Kidney epithelial cell (primary cell): ENCODE measurements at regions not wholly inside any gene's neighbourhood (a gene's known extent, or its start where the extent isn't known, plus 50 kb on each side); places are given as distances from the start of the nearest gene placed in this dataset.

Source experiments
- DNase-seq: peaks from one replicate; pipeline ENCODE4 v3.0.0-alpha.2; 2010; ENCODE audit warnings: low read depth
- H3K27me3 ChIP-seq: 2 replicates; pipeline ENCODE4 v1.6.0; 2011; ENCODE audit warnings: low read length; ENCODE audit not compliant: control insufficient read depth, insufficient read depth
- H3K36me3 ChIP-seq: 2 replicates; pipeline ENCODE4 v1.5.1; 2011; ENCODE audit warnings: low read length; ENCODE audit not compliant: control insufficient read depth, insufficient read depth
- H3K4me3 ChIP-seq: 2 replicates; pipeline ENCODE4 v1.5.1; 2011; ENCODE audit warnings: low read depth, mild to moderate bottlenecking, control low read depth, low read length
- CTCF ChIP-seq: IDR thresholded peaks from 2 replicates; pipeline ENCODE4 v1.5.1; 2011; ENCODE audit warnings: mild to moderate bottlenecking, moderate library complexity, low read length, control low read depth, inconsistent platforms; ENCODE audit not compliant: insufficient read depth, poor library complexity, severe bottlenecking

GRCh38 chr4:180101348-180102083, 2141.7 kb upstream of the TENM3 start:
- DNase-seq: no peak
- TF ChIP-seq CTCF: no peak
- no peaks in the 10 kb centered on the region for H3K36me3 ChIP-seq
- no peaks in the 10 kb centered on the region for H3K27me3 ChIP-seq
- no peak overlapping the region for H3K4me3 ChIP-seq

- no peak overlapping the region for H3K4me3 ChIP-seq
- H3K27me3 ChIP-seq: no peaks in the 10 kb centered on the region
- no peak for DNase-seq
- H3K36me3 ChIP-seq: no peaks in the 10 kb centered on the region
- TF ChIP-seq CTCF: no peak
These were observed 2139.4 kb upstream of the TENM3 start for GRCh38 chr4:180103794-180104193.

GRCh38 chr4:180105362-180105761, 2137.8 kb upstream of the TENM3 start:
- no peak for DNase-seq
- no peak for TF ChIP-seq CTCF
- H3K4me3 ChIP-seq: no peak overlapping the region

GRCh38 chr4:180106122-180106521, 2137.1 kb upstream of the TENM3 start:
- DNase-seq: no peak
- Histone ChIP-seq H3K36me3 (no peaks in the 10 kb centered on the region), H3K27me3 (no peaks in the 10 kb centered on the region), H3K4me3 (no peak overlapping the region)
- no peak for TF ChIP-seq CTCF

More at GRCh38 chr4:180105362-180105761, 2137.8 kb upstream of the TENM3 start:
- H3K36me3 ChIP-seq: no peaks in the 10 kb centered on the region
- no peaks in the 10 kb centered on the region for H3K27me3 ChIP-seq

GRCh38 chr4:180106997-180107396, 2136.2 kb upstream of the TENM3 start:
- Histone ChIP-seq H3K4me3 (no peak overlapping the region), H3K36me3 (no peaks in the 10 kb centered on the region), H3K27me3 (no peaks in the 10 kb centered on the region)
- no peak for TF ChIP-seq CTCF
- no peak for DNase-seq

GRCh38 chr4:180116840-180117239, 2126.4 kb upstream of the TENM3 start:
- H3K27me3 ChIP-seq: no peaks in the 10 kb centered on the region
- no peak for TF ChIP-seq CTCF
- H3K36me3 ChIP-seq: no peaks in the 10 kb centered on the region
- no peak overlapping the region for H3K4me3 ChIP-seq
- no peak for DNase-seq
